AG04450 (cell line): ENCODE measurements at regions not wholly inside any gene's neighbourhood (a gene's known extent, or its start where the extent isn't known, plus 50 kb on each side); places are given as distances from the start of the nearest gene placed in this dataset. TPM values are rescaled to one million over a fixed set of nuclear protein-coding genes. Genes with fewer than 3 reads are reported as not detected.

Source experiments
- CTCF ChIA-PET: fragments of 300-600, 350-600 bp; formaldehyde crosslinking; extraction: SDS; loops from one replicate; lab custom pipeline; 2022; ENCODE audit warnings: antibody characterized with exemption, inconsistent platforms; lab: Charles Lee
- POLR2A ChIA-PET: fragments of 350-600 bp; formaldehyde crosslinking; extraction: SDS; loops from one replicate; lab custom pipeline; 2021; ENCODE audit warnings: antibody characterized with exemption, inconsistent platforms; lab: Yijun Ruan, JAX
- DNase-seq: peaks from one replicate; pipeline ENCODE4 v3.0.0-alpha.2; 2011; ENCODE audit warnings: low read depth, low spot score
- H3K27ac ChIP-seq: one replicate; pipeline ENCODE4 v1.5.1; 2012; ENCODE audit warnings: low read depth, low read length, control low read depth
- H3K27me3 ChIP-seq: one replicate; pipeline ENCODE4 v1.6.0; 2012; ENCODE audit warnings: low read length; ENCODE audit not compliant: control insufficient read depth, insufficient read depth
- H3K4me3 ChIP-seq: 2 replicates; pipeline ENCODE4 v1.5.1; 2011; ENCODE audit warnings: mild to moderate bottlenecking, low read depth, low read length, control low read depth
- H3K9me3 ChIP-seq: 2 replicates; pipeline ENCODE4 v1.5.1; 2012; ENCODE audit warnings: low read length; ENCODE audit not compliant: control insufficient read depth, insufficient read depth
- small RNA-seq: library from RNA; depleted of rRNA; stranded (forward); fragments of <200 nt; gene quantifications from one replicate; pipeline ENCODE3, GENCODE V24; 2012; ENCODE audit warnings: low read depth; ENCODE audit not compliant: insufficient read length
- TF ChIP-seq, protein P1 (sequence below): IDR thresholded peaks from 2 replicates; pipeline ENCODE4 v1.5.1; 2011; ENCODE audit warnings: low read depth, low read length, control low read depth, inconsistent platforms

DNA sequence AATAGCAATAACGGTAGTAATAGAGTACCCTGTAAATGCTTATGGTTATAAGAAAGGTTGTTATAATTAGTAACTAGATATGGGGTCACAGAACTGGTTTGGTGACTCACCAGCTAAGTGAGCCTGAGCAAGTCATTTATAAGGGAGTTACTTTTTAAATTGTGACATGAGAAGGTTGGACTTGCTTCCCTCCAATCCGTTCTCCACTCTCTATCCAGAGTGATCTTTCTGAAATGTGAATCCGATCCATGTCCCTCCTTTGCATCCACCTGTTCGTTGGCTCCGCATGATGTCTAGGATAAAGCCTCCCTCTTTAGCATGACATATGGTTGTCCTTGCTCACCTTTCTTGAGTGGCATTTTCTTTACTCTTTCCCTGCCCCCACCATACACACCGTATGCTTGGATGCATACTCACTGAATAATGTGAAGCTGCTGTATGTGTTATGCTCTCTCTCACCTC lies 83.1 kb downstream of the CDC42EP3 start:
- Histone ChIP-seq H3K9me3 (no peaks in the 10 kb centered on the region), H3K27ac (no peak overlapping the region), H3K4me3 (no peak overlapping the region), H3K27me3 (no peaks in the 10 kb centered on the region)
- TF ChIP-seq, protein P1, sequence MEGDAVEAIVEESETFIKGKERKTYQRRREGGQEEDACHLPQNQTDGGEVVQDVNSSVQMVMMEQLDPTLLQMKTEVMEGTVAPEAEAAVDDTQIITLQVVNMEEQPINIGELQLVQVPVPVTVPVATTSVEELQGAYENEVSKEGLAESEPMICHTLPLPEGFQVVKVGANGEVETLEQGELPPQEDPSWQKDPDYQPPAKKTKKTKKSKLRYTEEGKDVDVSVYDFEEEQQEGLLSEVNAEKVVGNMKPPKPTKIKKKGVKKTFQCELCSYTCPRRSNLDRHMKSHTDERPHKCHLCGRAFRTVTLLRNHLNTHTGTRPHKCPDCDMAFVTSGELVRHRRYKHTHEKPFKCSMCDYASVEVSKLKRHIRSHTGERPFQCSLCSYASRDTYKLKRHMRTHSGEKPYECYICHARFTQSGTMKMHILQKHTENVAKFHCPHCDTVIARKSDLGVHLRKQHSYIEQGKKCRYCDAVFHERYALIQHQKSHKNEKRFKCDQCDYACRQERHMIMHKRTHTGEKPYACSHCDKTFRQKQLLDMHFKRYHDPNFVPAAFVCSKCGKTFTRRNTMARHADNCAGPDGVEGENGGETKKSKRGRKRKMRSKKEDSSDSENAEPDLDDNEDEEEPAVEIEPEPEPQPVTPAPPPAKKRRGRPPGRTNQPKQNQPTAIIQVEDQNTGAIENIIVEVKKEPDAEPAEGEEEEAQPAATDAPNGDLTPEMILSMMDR = no peak
- no peak for DNase-seq
- ChIA-PET POLR2A (interaction anchor here (0.7 kb wide), 1 partner anchor 18 kb away, joined by 5 read pairs; no protein-coding TSS in a partner anchor), CTCF (interaction anchor here (0.6 to 1.1 kb wide), 3 partner anchors 66 to 289 kb away, joined by 5 to 8 read pairs (median 7); no protein-coding TSS in a partner anchor)

DNA sequence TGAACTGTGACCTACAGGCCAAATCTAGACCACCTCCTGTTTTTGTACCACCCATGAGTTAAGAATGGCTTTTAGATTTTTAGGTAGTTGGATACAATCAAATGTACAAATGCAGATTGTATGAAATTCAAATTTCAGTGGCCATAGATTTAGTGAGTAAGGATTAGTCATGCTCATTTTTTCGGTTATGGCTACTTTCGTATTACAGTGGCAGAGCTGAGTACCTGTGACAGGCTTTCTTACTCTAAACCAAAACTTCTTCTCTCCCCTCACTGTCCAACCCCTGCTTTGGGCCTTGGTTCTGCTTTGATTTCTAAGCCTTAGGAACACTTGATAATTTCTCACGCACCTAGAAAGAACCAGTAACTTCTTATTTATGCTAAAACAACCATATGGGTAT lies 82.1 kb downstream of the CDC42EP3 start:
- TF ChIP-seq, protein P1 = no peak
- Histone ChIP-seq H3K4me3 (no peak overlapping the region), H3K27me3 (no peaks in the 10 kb centered on the region), H3K27ac (no peak overlapping the region), H3K9me3 (no peaks in the 10 kb centered on the region)
- DNase-seq = no peak
- ChIA-PET CTCF (no interaction called here), POLR2A (interaction anchor here (1.0 kb wide), 1 partner anchor 18 kb away, joined by 5 read pairs; no protein-coding TSS in a partner anchor)

DNA sequence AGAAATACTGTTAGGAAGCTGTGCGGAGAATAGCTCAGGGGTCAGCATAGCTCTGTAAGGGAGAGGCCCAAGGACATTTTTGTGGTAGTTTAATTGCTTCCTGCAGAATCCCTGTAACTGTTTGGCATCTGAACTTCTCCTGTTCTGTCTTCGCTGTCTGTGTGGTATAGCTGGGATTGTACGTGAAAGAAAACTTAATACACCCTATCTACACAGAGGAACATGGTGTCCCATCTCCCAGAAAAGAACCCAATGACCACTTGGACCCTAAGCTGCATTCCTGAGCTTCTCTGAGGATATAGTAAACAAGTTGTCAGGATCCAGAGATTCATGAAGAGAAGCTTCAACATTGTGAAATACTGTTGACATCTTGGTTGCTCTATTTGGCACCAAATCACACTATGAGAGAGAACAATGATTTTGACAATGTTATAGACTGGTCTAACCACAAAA lies 81.3 kb downstream of the CDC42EP3 start:
- H3K9me3 ChIP-seq = no peaks in the 10 kb centered on the region
- no peak for DNase-seq
- H3K27me3 ChIP-seq = no peaks in the 10 kb centered on the region
- ChIA-PET CTCF (no interaction called here), POLR2A (interaction anchor here (1.0 kb wide), 1 partner anchor 19 kb away, joined by 5 read pairs; no protein-coding TSS in a partner anchor)
- TF ChIP-seq, protein P1 = no peak
- H3K27ac ChIP-seq = no peak overlapping the region
- H3K4me3 ChIP-seq = no peak overlapping the region

Small RNAs in the stretch of these regions (small RNA-seq; reads per million reads assigned to genes)
- gene RNU6-1116P = not detected
